A204.1 (cell line): ENCODE measurements at regions not wholly inside any gene's neighbourhood (a gene's known extent, or its start where the extent isn't known, plus 50 kb on each side); places are given as distances from the start of the nearest gene placed in this dataset.
"Not testable (repeated sequence)": the region's sequence is repeated elsewhere in the genome, so short reads cannot be mapped to it uniquely, and the experiment has no call there.

Source experiments
- FAIRE-seq: peaks from 2 replicates; lab custom pipeline; 2012; peaks lifted over from hg19 to GRCh38; lab: Jason Lieb, UNC

GRCh38 chr7:121620206-121620605 lies 224.1 kb upstream of the FAM3C start:
- FAIRE-seq, result no peak

- peak; percentile 23 for FAIRE-seq
Observed at GRCh38 chr7:121618182-121618581, 222.1 kb upstream of the FAM3C start.

GRCh38 chr7:121610243-121610642 lies 214.1 kb upstream of the FAM3C start:
- FAIRE-seq, result no peak

- no peak for FAIRE-seq
Observed at GRCh38 chr7:121609208-121609607, 213.1 kb upstream of the FAM3C start.

GRCh38 chr7:121608785-121609184 lies 212.7 kb upstream of the FAM3C start:
- no peak for FAIRE-seq

- FAIRE-seq, result not testable (repeated sequence)
Observed at GRCh38 chr7:121608183-121608582, 212.1 kb upstream of the FAM3C start.

- no peak for FAIRE-seq
Observed at GRCh38 chr7:121605317-121605680, 209.2 kb upstream of the FAM3C start.

- FAIRE-seq, result no peak
Observed at GRCh38 chr7:121604627-121605316, 208.7 kb upstream of the FAM3C start.

GRCh38 chr7:121603886-121604285 lies 207.8 kb upstream of the FAM3C start:
- FAIRE-seq, result no peak

- no peak for FAIRE-seq
Observed at GRCh38 chr7:121599887-121600286, 203.8 kb upstream of the FAM3C start.

GRCh38 chr7:121595758-121596696 lies 199.9 kb upstream of the FAM3C start:
- FAIRE-seq, result no peak

GRCh38 chr7:121591926-121592325 lies 195.8 kb upstream of the FAM3C start:
- no peak for FAIRE-seq

- FAIRE-seq, result no peak
Observed at GRCh38 chr7:121587435-121587834, 191.3 kb upstream of the FAM3C start.

GRCh38 chr7:121582258-121582657 lies 186.2 kb upstream of the FAM3C start:
- no peak for FAIRE-seq

- FAIRE-seq, result no peak
Observed at GRCh38 chr7:121579639-121580038, 183.5 kb upstream of the FAM3C start.

GRCh38 chr7:121578669-121579068 lies 182.6 kb upstream of the FAM3C start:
- no peak for FAIRE-seq

GRCh38 chr7:121576148-121576917 lies 180.2 kb upstream of the FAM3C start:
- no peak for FAIRE-seq

- peak; percentile 14 for FAIRE-seq
Observed at GRCh38 chr7:121575194-121575765, 179.2 kb upstream of the FAM3C start.

GRCh38 chr7:121574109-121574508 lies 178.0 kb upstream of the FAM3C start:
- FAIRE-seq, result no peak

GRCh38 chr7:121572615-121573014 lies 176.5 kb upstream of the FAM3C start:
- no peak for FAIRE-seq

- FAIRE-seq, result no peak
Observed at GRCh38 chr7:121570365-121570764, 174.3 kb upstream of the FAM3C start.

- no peak for FAIRE-seq
Observed at GRCh38 chr7:121563177-121563576, 167.1 kb upstream of the FAM3C start.
